IMR-90 (cell line): ENCODE measurements at regions not wholly inside any gene's neighbourhood (a gene's known extent, or its start where the extent isn't known, plus 50 kb on each side); places are given as distances from the start of the nearest gene placed in this dataset.
"Not testable (repeated sequence)": the region's sequence is repeated elsewhere in the genome, so short reads cannot be mapped to it uniquely, and the experiment has no call there.

ENCODE experiments used
- ATAC-seq: fragments of 200-7000 bp; cut with Tn5 transposase; 2 replicates; pipeline ENCODE4 v1.9.1; 2020; ENCODE audit warnings: low read depth, mild to moderate bottlenecking, moderate library complexity
- BruUV-seq: library from RNA; stranded (reverse); fragments of 400-500 nt; replicated peaks from 2 replicates; lab custom pipeline; 2021; lab: Mats Ljungman, UMichigan
- CTCF ChIA-PET: fragments of 300-600 bp; formaldehyde crosslinking; extraction: SDS; loops from one replicate; lab custom pipeline; 2021; ENCODE audit warnings: antibody characterized with exemption; lab: Yijun Ruan, JAX
- POLR2A ChIA-PET: fragments of 300-600 bp; sonication (Branson Sonifier 250); formaldehyde crosslinking; loops from one replicate; lab custom pipeline; 2022; ENCODE audit warnings: antibody characterized with exemption; ENCODE audit not compliant: unreplicated experiment; lab: Charles Lee
- DNase-seq: peaks from one replicate; pipeline ENCODE4 v3.0.0; 2013
- H2AFZ ChIP-seq: replicated peaks from 2 replicates; pipeline ENCODE3; 2013; ENCODE audit warnings: low read length, mild to moderate bottlenecking; ENCODE audit not compliant: poor library complexity
- H2AK5ac ChIP-seq: 2 replicates; pipeline ENCODE4 v1.6.1; 2013; ENCODE audit warnings: low read depth, low read length, inconsistent platforms
- H2AK9ac ChIP-seq: replicated peaks from 2 replicates; pipeline ENCODE3; 2013; ENCODE audit warnings: mild to moderate bottlenecking, low read depth, low read length, moderate library complexity; ENCODE audit not compliant: poor library complexity
- H2BK120ac ChIP-seq: 2 replicates; pipeline ENCODE4 v1.6.1; 2013; ENCODE audit warnings: low read depth, low read length, inconsistent platforms
- H2BK15ac ChIP-seq: 3 replicates; pipeline ENCODE4 v1.6.1; 2013; ENCODE audit warnings: low read depth, low read length, inconsistent platforms
- H2BK20ac ChIP-seq: 2 replicates; pipeline ENCODE4 v1.6.1; 2013; ENCODE audit warnings: low read depth, mild to moderate bottlenecking, inconsistent platforms, low read length, moderate library complexity
- H2BK5ac ChIP-seq: 2 replicates; pipeline ENCODE4 v1.6.1; 2013; ENCODE audit warnings: mild to moderate bottlenecking, low read depth, low read length, inconsistent platforms; ENCODE audit not compliant: poor library complexity, severe bottlenecking
- H3K14ac ChIP-seq: replicated peaks from 2 replicates; pipeline ENCODE4 v1.6.1; 2013; ENCODE audit warnings: low read depth, low read length, inconsistent platforms
- H3K18ac ChIP-seq: 2 replicates; pipeline ENCODE4 v1.6.1; 2013; ENCODE audit warnings: low read depth, low read length, control low read depth
- H3K23ac ChIP-seq: 2 replicates; pipeline ENCODE4 v1.6.1; 2013; ENCODE audit warnings: low read depth, low read length, inconsistent platforms
- H3K27ac ChIP-seq: 2 replicates; pipeline ENCODE4 v1.5.1; 2013; ENCODE audit warnings: mild to moderate bottlenecking, control low read depth, low read length; ENCODE audit not compliant: insufficient read depth
- H3K27me3 ChIP-seq: 2 replicates; pipeline ENCODE4 v1.6.1; 2013; ENCODE audit warnings: low read length; ENCODE audit not compliant: control insufficient read depth, insufficient read depth
- H3K36me3 ChIP-seq: 2 replicates; pipeline ENCODE4 v1.6.1; 2013; ENCODE audit warnings: low read length, mixed read lengths; ENCODE audit not compliant: control insufficient read depth, insufficient read depth
- H3K4ac ChIP-seq: 2 replicates; pipeline ENCODE4 v1.6.1; 2013; ENCODE audit warnings: low read depth, low read length, inconsistent platforms
- H3K4me1 ChIP-seq: 2 replicates; pipeline ENCODE4 v1.6.1; 2013; ENCODE audit warnings: low read length, mixed read lengths; ENCODE audit not compliant: control insufficient read depth, insufficient read depth
- H3K4me2 ChIP-seq: 2 replicates; pipeline ENCODE4 v1.6.1; 2013; ENCODE audit warnings: low read depth, mild to moderate bottlenecking, control low read depth, low read length, moderate library complexity
- H3K4me3 ChIP-seq: 2 replicates; pipeline ENCODE4 v1.5.1; 2013; ENCODE audit warnings: low read depth, mild to moderate bottlenecking, control low read depth, low read length, moderate library complexity; ENCODE audit not compliant: insufficient read depth
- H3K56ac ChIP-seq: 2 replicates; pipeline ENCODE4 v1.6.1; 2013; ENCODE audit warnings: low read length, inconsistent platforms; ENCODE audit not compliant: insufficient read depth; ENCODE audit errors: extremely low read depth
- H3K79me1 ChIP-seq, 2 experiments: 2 replicates each; pipeline ENCODE4 v1.6.1; 2013; ENCODE audit warnings: low read length in 2 of 2, inconsistent platforms in 1 of 2, low read depth in 1 of 2
- H3K9ac ChIP-seq: 2 replicates; pipeline ENCODE4 v1.6.1; 2013; ENCODE audit warnings: low read depth, low read length, control low read depth
- H3K9me1 ChIP-seq: 2 replicates; pipeline ENCODE4 v1.6.1; 2013; ENCODE audit warnings: low read length, inconsistent platforms; ENCODE audit not compliant: insufficient read depth
- H3K9me3 ChIP-seq: 2 replicates; pipeline ENCODE4 v1.6.1; 2013; ENCODE audit warnings: low read length; ENCODE audit not compliant: control insufficient read depth, insufficient read depth
- H4K20me1 ChIP-seq: 2 replicates; pipeline ENCODE4 v1.6.1; 2013; ENCODE audit warnings: low read length, inconsistent platforms; ENCODE audit not compliant: insufficient read depth
- H4K5ac ChIP-seq: 2 replicates; pipeline ENCODE4 v1.6.1; 2013; ENCODE audit warnings: mild to moderate bottlenecking, low read depth, low read length, control low read depth
- H4K8ac ChIP-seq, 2 experiments: 2 replicates each; pipeline ENCODE4 v1.6.1; 2013; ENCODE audit warnings: low read depth in 2 of 2, low read length in 2 of 2, control low read depth in 1 of 2, inconsistent platforms in 1 of 2
- H4K91ac ChIP-seq: 2 replicates; pipeline ENCODE4 v1.6.1; 2013; ENCODE audit warnings: low read depth, low read length, inconsistent platforms; ENCODE audit not compliant: insufficient read depth
- CTCF ChIP-seq: conservative IDR thresholded peaks from 2 replicates; pipeline ENCODE4 v1.5.1; 2012; ENCODE audit warnings: mild to moderate bottlenecking, low read depth, low read length, improper control_type of control experiment
- WGBS, 2 experiments: methylation state at CpG; one replicate each; pipeline versions ENCODE4 v1.1.5 to v1.1.7; 2013; ENCODE audit warnings: missing lambda C conversion rate in 2 of 2; ENCODE audit not compliant: insufficient read length in 1 of 2; ENCODE audit errors: extremely low coverage in 2 of 2; 5-methylcytosine and 5-hydroxymethylcytosine counted together
- dilution Hi-C: fragments of 300-500 bp; cut with HindIII; formaldehyde crosslinking; loops from one replicate; pipeline ENCODE4 v1.14.3; 2018; ENCODE audit warnings: low sequenced_read_pairs; ENCODE audit not compliant: unreplicated experiment
- in situ Hi-C: fragments of 300-500 bp; cut with MboI; formaldehyde crosslinking; loops from 3 replicates; pipeline ENCODE4 v1.14.3; 2019; ENCODE audit warnings: low sequenced_read_pairs, inconsistent platforms, mixed read lengths
- intact Hi-C: fragments of 100-400 bp; cut with micrococcal nuclease; formaldehyde crosslinking; loops from 2 replicates; pipeline ENCODE4 v1.10.0; 2022

- DNase-seq, ATAC-seq, BruUV-seq, H3K9me1 ChIP-seq, H4K20me1 ChIP-seq, H2BK5ac ChIP-seq, intact Hi-C loops, H3K4me1 ChIP-seq, H4K8ac ChIP-seq, H4K5ac ChIP-seq, H4K91ac ChIP-seq, H2AFZ ChIP-seq, H3K27ac ChIP-seq, H2BK120ac ChIP-seq, dilution Hi-C loops, H3K9me3 ChIP-seq, H3K14ac ChIP-seq, H2BK15ac ChIP-seq, H3K56ac ChIP-seq, H3K9ac ChIP-seq, H2AK9ac ChIP-seq, H3K27me3 ChIP-seq, H3K4me3 ChIP-seq, H3K23ac ChIP-seq, POLR2A ChIA-PET, H2AK5ac ChIP-seq, H3K36me3 ChIP-seq, H2BK20ac ChIP-seq, H3K4ac ChIP-seq, H3K18ac ChIP-seq, CTCF ChIA-PET, H3K79me1 ChIP-seq, in situ Hi-C loops, H3K4me2 ChIP-seq: not testable (repeated sequence)
- WGBS, 2 experiments: no CpG with 5 or more reads among the region's 25 CpGs
- TF ChIP-seq CTCF: peak; percentile 26; the same call in 1 of the 2 replicates
Measured at GRCh38 chr11:67847896-67848875, 155.7 kb downstream of the UNC93B1 start.

- H3K4ac ChIP-seq, CTCF ChIA-PET, BruUV-seq, H3K9ac ChIP-seq, H2AK9ac ChIP-seq, H3K9me1 ChIP-seq, in situ Hi-C loops, H2AFZ ChIP-seq, dilution Hi-C loops, H3K23ac ChIP-seq, H2BK5ac ChIP-seq, H3K14ac ChIP-seq, H3K9me3 ChIP-seq, H2BK120ac ChIP-seq, H4K5ac ChIP-seq, H3K27me3 ChIP-seq, H3K79me1 ChIP-seq, ATAC-seq, H3K56ac ChIP-seq, H3K4me1 ChIP-seq, intact Hi-C loops, H3K18ac ChIP-seq, DNase-seq, H4K20me1 ChIP-seq, H3K4me3 ChIP-seq, H3K4me2 ChIP-seq, H4K8ac ChIP-seq, POLR2A ChIA-PET, H3K27ac ChIP-seq, H3K36me3 ChIP-seq, H2AK5ac ChIP-seq, H2BK20ac ChIP-seq, H4K91ac ChIP-seq, H2BK15ac ChIP-seq: not testable (repeated sequence)
- WGBS, 2 experiments: no CpG with 5 or more reads among the region's 3 CpGs
Measured at GRCh38 chr11:67846303-67846702, 157.6 kb downstream of the UNC93B1 start.
